ENCODE measurements at regions not wholly inside any gene's neighbourhood (a gene's known extent, or its start where the extent isn't known, plus 50 kb on each side); places are given as distances from the start of the nearest gene placed in this dataset.

DNA sequence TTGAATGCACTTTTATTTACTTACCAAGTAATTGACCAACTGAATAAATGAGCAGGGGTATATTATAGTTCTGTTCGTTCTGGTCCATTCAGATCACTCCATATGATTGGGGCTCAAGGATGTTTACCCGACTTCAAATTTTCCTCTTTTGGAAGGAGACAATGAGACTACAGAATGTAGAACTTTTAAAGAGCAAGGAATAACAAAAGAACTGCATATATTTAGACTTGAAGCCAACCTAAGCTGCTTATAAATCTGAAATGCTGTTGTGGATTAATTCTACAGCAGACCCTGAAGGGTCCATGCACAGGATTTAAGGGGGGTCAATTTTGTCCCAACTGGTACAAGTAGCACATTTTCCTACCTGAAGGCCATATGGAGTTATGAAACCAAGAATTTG lies 610.8 kb downstream of the RAB28 start:
- FAIRE-seq = no peak
- H3K36me3 ChIP-seq (ENCODE audit: control insufficient read depth in 2 of 4, insufficient read depth in 4 of 4, low read length in 3 of 4) = no peaks in the 10 kb centered on the region
- no peak overlapping the region for H2AK5ac ChIP-seq (ENCODE audit: low read depth, low read length)

More for the DNA sequence above, 610.8 kb downstream of the RAB28 start:
- H3K23ac ChIP-seq (ENCODE audit: insufficient read length) = no peak overlapping the region
- no peak overlapping the region for H4K8ac ChIP-seq (ENCODE audit: extremely low read depth, insufficient read depth, low read length)
- no peak for DNase-seq (ENCODE audit: low read depth in 1 of 2, low spot score in 2 of 2)
- no peak overlapping the region for H3K9ac ChIP-seq (replicated peaks in 1 of 4; ENCODE audit: extremely low read depth in 1 of 4, low read depth in 3 of 4, low read length in 3 of 4)
- CTCF ChIA-PET (ENCODE audit: partially characterized antibody) = no interaction called here
- H2BK120ac ChIP-seq (replicated peaks; ENCODE audit: low read depth, low read length) = no peak overlapping the region
- H2BK12ac ChIP-seq (ENCODE audit: low read depth, low read length) = no peak overlapping the region
- no peak overlapping the region for H4K5ac ChIP-seq (ENCODE audit: insufficient read length, low read depth, low read length)
- no peak overlapping the region for H3K14ac ChIP-seq (ENCODE audit: insufficient read length)
- no peaks in the 10 kb centered on the region for H3K27me3 ChIP-seq (replicated peaks in 1 of 4; ENCODE audit: control insufficient read depth in 3 of 4, extremely low read depth in 1 of 4, insufficient read depth in 3 of 4, low read length in 3 of 4)
- H3K79me1 ChIP-seq (ENCODE audit: low read depth, low read length) = no peaks in the 10 kb centered on the region
- no peaks in the 10 kb centered on the region for H3K23me2 ChIP-seq (ENCODE audit: low read depth, low read length)
- no peak overlapping the region for H4K91ac ChIP-seq (replicated peaks; ENCODE audit: insufficient read length, low read length)
- TF ChIP-seq CBX5 (IDR thresholded peaks at IDR 0.05; ENCODE audit: low read depth, low read length) (no peak), POLR2AphosphoS5 (IDR thresholded peaks at IDR 0.05; ENCODE audit: low read depth, low read length) (no peak), RXRA (IDR thresholded peaks at IDR 0.05; ENCODE audit: insufficient read depth, low read depth, low read length) (no peak), SIN3A (conservative IDR thresholded peaks at IDR 0.05 in 1 of 2, IDR thresholded peaks at IDR 0.05 in 1 of 2; ENCODE audit: low read depth in 1 of 2, low read length in 2 of 2) (no peak), RFX5 (IDR thresholded peaks at IDR 0.05; ENCODE audit: borderline replicate concordance, low read depth, low read length) (no peak), MAFK (IDR thresholded peaks at IDR 0.05; ENCODE audit: low read depth, low read length) (no peak), KDM5A (IDR thresholded peaks at IDR 0.05; ENCODE audit: low read length) (no peak), CTBP2 (IDR thresholded peaks at IDR 0.05; ENCODE audit: borderline replicate concordance, insufficient read depth, insufficient read length, low read length) (no peak)
- no peak overlapping the region for H3K27ac ChIP-seq (ENCODE audit: low read depth, low read length)
- H3K79me2 ChIP-seq (ENCODE audit: control insufficient read depth in 1 of 2, insufficient read depth in 2 of 2, low read length in 2 of 2) = no peaks in the 10 kb centered on the region
- no peak overlapping the region for H2BK5ac ChIP-seq (ENCODE audit: low read depth, low read length)
- POLR2A ChIA-PET (ENCODE audit: partially characterized antibody) = no interaction called here
- no peak overlapping the region for H3K4me2 ChIP-seq (ENCODE audit: insufficient read depth in 1 of 2, low read depth in 2 of 2, low read length in 2 of 2)
- H3K4me3 ChIP-seq (ENCODE audit: extremely low read depth in 1 of 4, insufficient read depth in 2 of 4, low read depth in 3 of 4, low read length in 4 of 4) = no peak overlapping the region
- H3K18ac ChIP-seq (ENCODE audit: extremely low read depth, low read length) = no peak overlapping the region
- no peak overlapping the region for H3K4ac ChIP-seq (replicated peaks; ENCODE audit: insufficient read length, low read depth, low read length)
- H3K56ac ChIP-seq (replicated peaks; ENCODE audit: insufficient read length, low read depth, low read length) = no peak overlapping the region
- H3K4me1 ChIP-seq (replicated peaks in 1 of 4; ENCODE audit: control insufficient read depth in 3 of 4, insufficient read depth in 4 of 4, low read length in 3 of 4) = no peaks in the 10 kb centered on the region
- no peaks in the 10 kb centered on the region for H3K9me3 ChIP-seq (ENCODE audit: insufficient read depth in 2 of 2, low read depth in 1 of 2, low read length in 1 of 2)
- H2BK20ac ChIP-seq (ENCODE audit: low read length) = no peak overlapping the region
- H2BK15ac ChIP-seq (ENCODE audit: low read length) = no peak overlapping the region
- no peaks in the 10 kb centered on the region for H4K20me1 ChIP-seq (replicated peaks in 1 of 2; ENCODE audit: control insufficient read depth in 1 of 2, insufficient read depth in 2 of 2, low read length in 2 of 2)
- no peak overlapping the region for H2AFZ ChIP-seq (ENCODE audit: low read length)
- 86% methylated on average over 2 of the region's 2 CpGs; no CpG with 5 or more reads in 1 of the 2 experiments for WGBS, 2 experiments (ENCODE audit: extremely low coverage in 1 of 2, insufficient coverage in 1 of 2, insufficient read length in 1 of 2, insufficient replicate concordance in 2 of 2, low coverage in 1 of 2, low lambda C conversion rate in 2 of 2, missing lambda C conversion rate in 1 of 2)
